ENCODE measurements at regions not wholly inside any gene's neighbourhood (a gene's known extent, or its start where the extent isn't known, plus 50 kb on each side); places are given as distances from the start of the nearest gene placed in this dataset.
"Not testable (repeated sequence)": the region's sequence is repeated elsewhere in the genome, so short reads cannot be mapped to it uniquely, and the experiment has no call there.

DNA sequence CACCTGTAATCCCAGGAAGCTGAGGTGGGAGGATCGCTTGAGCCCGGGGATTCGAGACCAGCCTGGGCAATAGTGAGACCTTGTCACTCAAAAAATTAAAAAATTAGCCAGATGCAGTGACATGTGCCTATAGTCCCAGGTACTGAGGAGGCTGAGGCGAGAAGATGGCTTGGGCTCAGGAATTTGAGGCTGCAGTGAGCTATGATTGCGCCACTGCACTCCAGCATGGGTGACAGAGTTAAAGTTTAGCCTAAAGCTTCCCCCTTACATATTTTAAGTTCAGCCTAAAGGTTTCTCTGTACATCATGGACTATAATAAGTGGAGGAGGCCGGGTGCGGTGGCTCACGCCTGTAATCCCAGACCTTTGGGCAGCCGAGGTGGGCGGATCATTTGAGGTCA, 70.1 kb downstream of the SPRING1 start:
- DNase-seq, result no peak
- no peaks in the 10 kb centered on the region for H3F3A ChIP-seq (ENCODE audit: insufficient read depth, low read depth)
- no TSS peak for BruUV-seq (replicated peaks)
- no peak overlapping the region for H3K4me3 ChIP-seq
- no peaks in the 10 kb centered on the region for H3K27me3 ChIP-seq (ENCODE audit: insufficient read depth, low read depth)
- no peak overlapping the region for H3K27ac ChIP-seq
- no peaks in the 10 kb centered on the region for H3K36me3 ChIP-seq (ENCODE audit: low read depth)
- no peaks in the 10 kb centered on the region for H3K4me1 ChIP-seq (replicated peaks; ENCODE audit: insufficient read depth)
- no peak overlapping the region for H2AFZ ChIP-seq
- no peaks in the 10 kb centered on the region for H4K20me1 ChIP-seq (ENCODE audit: insufficient read depth)
- TF ChIP-seq, protein P1, sequence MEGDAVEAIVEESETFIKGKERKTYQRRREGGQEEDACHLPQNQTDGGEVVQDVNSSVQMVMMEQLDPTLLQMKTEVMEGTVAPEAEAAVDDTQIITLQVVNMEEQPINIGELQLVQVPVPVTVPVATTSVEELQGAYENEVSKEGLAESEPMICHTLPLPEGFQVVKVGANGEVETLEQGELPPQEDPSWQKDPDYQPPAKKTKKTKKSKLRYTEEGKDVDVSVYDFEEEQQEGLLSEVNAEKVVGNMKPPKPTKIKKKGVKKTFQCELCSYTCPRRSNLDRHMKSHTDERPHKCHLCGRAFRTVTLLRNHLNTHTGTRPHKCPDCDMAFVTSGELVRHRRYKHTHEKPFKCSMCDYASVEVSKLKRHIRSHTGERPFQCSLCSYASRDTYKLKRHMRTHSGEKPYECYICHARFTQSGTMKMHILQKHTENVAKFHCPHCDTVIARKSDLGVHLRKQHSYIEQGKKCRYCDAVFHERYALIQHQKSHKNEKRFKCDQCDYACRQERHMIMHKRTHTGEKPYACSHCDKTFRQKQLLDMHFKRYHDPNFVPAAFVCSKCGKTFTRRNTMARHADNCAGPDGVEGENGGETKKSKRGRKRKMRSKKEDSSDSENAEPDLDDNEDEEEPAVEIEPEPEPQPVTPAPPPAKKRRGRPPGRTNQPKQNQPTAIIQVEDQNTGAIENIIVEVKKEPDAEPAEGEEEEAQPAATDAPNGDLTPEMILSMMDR (conservative IDR thresholded peaks at IDR 0.05), result no peak
- TF ChIP-seq EZH2 (IDR thresholded peaks at IDR 0.05; ENCODE audit: low read depth), result no peak
- H3K9me3 ChIP-seq (ENCODE audit: insufficient read depth, low read depth), result no peaks in the 10 kb centered on the region
- no peaks in the 10 kb centered on the region for H3K9me2 ChIP-seq (ENCODE audit: insufficient read depth)
- POLR2A ChIA-PET (ENCODE audit: unreplicated experiment), result no interaction called here
- CTCF ChIA-PET, result no interaction called here
- H3K79me2 ChIP-seq (ENCODE audit: low read depth), result no peaks in the 10 kb centered on the region
- H3K4me2 ChIP-seq, result no peak overlapping the region
- intact Hi-C loops (cut with micrococcal nuclease; ENCODE audit: unreplicated experiment), result no loop called here

DNA sequence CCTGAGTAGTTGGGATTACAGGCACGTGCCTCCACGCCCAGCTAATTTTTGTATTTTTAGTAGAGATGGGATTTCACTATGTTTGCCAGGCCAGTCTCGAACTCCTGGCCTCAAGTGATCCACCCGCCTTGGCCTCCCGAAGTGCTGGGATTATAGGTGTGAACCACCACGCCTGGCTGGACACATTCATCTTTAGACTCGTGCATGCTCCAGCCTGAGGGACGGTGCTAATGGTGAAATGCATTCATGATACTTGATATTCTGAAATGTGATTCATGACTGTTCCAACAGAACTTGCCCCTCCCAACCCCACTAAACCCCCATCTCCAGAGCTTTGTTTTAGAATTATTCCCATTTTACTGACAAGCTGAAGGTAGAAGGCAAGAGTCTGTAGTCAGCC, 71.0 kb downstream of the SPRING1 start:
- H4K20me1 ChIP-seq (ENCODE audit: insufficient read depth); H3K4me1 ChIP-seq (replicated peaks; ENCODE audit: insufficient read depth); H3K9me3 ChIP-seq (ENCODE audit: insufficient read depth, low read depth); H3K79me2 ChIP-seq (ENCODE audit: low read depth); H3F3A ChIP-seq (ENCODE audit: insufficient read depth, low read depth); POLR2A ChIA-PET (ENCODE audit: unreplicated experiment); H3K36me3 ChIP-seq (ENCODE audit: low read depth); H3K9me2 ChIP-seq (ENCODE audit: insufficient read depth); H2AFZ ChIP-seq; CTCF ChIA-PET; H3K4me3 ChIP-seq; DNase-seq; BruUV-seq (replicated peaks); intact Hi-C loops (cut with micrococcal nuclease; ENCODE audit: unreplicated experiment); H3K27ac ChIP-seq; H3K4me2 ChIP-seq; H3K27me3 ChIP-seq (ENCODE audit: insufficient read depth, low read depth): not testable (repeated sequence)

DNA sequence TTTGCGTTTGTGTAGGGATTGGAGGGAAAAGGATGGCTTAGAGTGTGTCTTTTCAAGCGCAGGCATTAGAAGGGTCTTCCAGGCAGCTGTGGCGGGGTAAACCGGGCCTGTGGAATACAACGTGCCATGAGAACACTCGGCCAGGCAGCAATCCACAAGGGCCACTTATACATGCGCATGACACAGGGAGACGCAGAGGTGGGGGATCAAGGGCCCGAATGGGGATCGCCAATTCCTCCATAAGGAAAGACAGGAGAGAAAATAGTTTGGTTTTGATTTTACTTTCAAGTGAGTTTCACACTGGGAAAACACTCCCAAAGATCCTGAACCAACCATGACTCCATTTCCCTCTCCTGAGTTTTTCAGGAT, 71.6 kb downstream of the SPRING1 start:
- ChIA-PET POLR2A (ENCODE audit: unreplicated experiment) (no interaction called here), CTCF (no interaction called here)
- H3K4me3 ChIP-seq, result no peak overlapping the region
- H3K79me2 ChIP-seq (ENCODE audit: low read depth), result no peaks in the 10 kb centered on the region
- intact Hi-C loops (cut with micrococcal nuclease; ENCODE audit: unreplicated experiment), result no loop called here
- no peaks in the 10 kb centered on the region for H3K9me3 ChIP-seq (ENCODE audit: insufficient read depth, low read depth)
- H2AFZ ChIP-seq, result no peak overlapping the region
- TF ChIP-seq, protein P1 (conservative IDR thresholded peaks at IDR 0.05), result no peak
- TF ChIP-seq EZH2 (IDR thresholded peaks at IDR 0.05; ENCODE audit: low read depth), result no peak
- no peaks in the 10 kb centered on the region for H3F3A ChIP-seq (ENCODE audit: insufficient read depth, low read depth)
- no peaks in the 10 kb centered on the region for H3K9me2 ChIP-seq (ENCODE audit: insufficient read depth)
- DNase-seq, result no peak
- H3K27ac ChIP-seq, result no peak overlapping the region
- no peaks in the 10 kb centered on the region for H3K27me3 ChIP-seq (ENCODE audit: insufficient read depth, low read depth)
- H3K4me1 ChIP-seq (replicated peaks; ENCODE audit: insufficient read depth), result no peaks in the 10 kb centered on the region
- no peak overlapping the region for H3K4me2 ChIP-seq
- BruUV-seq (replicated peaks), result no TSS peak
- H3K36me3 ChIP-seq (ENCODE audit: low read depth), result no peaks in the 10 kb centered on the region
- no peaks in the 10 kb centered on the region for H4K20me1 ChIP-seq (ENCODE audit: insufficient read depth)

DNA sequence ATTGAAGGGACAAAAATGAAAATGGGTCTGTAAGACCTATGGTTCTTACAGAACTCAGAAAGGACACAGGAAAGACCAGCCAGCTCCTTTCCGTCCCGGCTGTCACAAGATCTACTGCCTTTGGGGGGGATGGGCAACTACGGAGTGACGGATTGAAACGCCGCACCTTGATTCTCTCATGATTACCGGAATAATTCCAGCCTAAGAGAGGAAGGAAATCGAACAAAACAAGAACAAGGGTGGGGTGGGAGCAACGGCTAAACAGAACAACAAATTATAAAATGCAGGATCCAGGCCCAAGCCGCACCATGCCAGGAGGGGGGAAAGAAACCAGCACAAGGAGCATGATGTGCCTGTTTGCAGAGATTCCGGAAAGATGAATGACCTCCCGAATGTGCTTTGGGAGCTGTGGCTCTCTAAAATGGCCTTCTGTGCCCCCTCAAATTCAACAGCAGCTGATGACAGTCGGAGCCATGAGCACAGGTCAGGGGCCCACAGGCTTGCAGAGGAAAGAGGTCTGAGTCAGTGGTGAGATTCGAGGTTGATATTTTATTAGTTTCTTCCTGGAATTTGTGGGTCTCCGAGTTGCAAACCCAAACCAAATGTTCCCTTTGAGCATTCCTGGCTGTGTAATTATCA, 72.1 kb downstream of the SPRING1 start:
- CTCF ChIA-PET, result interaction anchor here (0.7 kb wide), 1 partner anchor 75 kb away, joined by 3 read pairs; no protein-coding TSS in a partner anchor
- TF ChIP-seq EZH2 (IDR thresholded peaks at IDR 0.05; ENCODE audit: low read depth), result no peak
- TF ChIP-seq, protein P1 (conservative IDR thresholded peaks at IDR 0.05), result no peak

More for the DNA sequence above, 72.1 kb downstream of the SPRING1 start:
- Histone ChIP-seq H3K9me3 (ENCODE audit: insufficient read depth, low read depth) (no peaks in the 10 kb centered on the region), H3K79me2 (ENCODE audit: low read depth) (no peaks in the 10 kb centered on the region), H3K27ac (no peak overlapping the region), H3K27me3 (ENCODE audit: insufficient read depth, low read depth) (no peaks in the 10 kb centered on the region), H3F3A (ENCODE audit: insufficient read depth, low read depth) (no peaks in the 10 kb centered on the region), H3K9me2 (ENCODE audit: insufficient read depth) (no peaks in the 10 kb centered on the region), H4K20me1 (ENCODE audit: insufficient read depth) (no peaks in the 10 kb centered on the region), H3K4me3 (no peak overlapping the region), H3K4me2 (no peak overlapping the region), H2AFZ (no peak overlapping the region), H3K4me1 (replicated peaks; ENCODE audit: insufficient read depth) (no peaks in the 10 kb centered on the region), H3K36me3 (ENCODE audit: low read depth) (no peaks in the 10 kb centered on the region)
- no TSS peak for BruUV-seq (replicated peaks)
- intact Hi-C loops (cut with micrococcal nuclease; ENCODE audit: unreplicated experiment), result no loop called here
- POLR2A ChIA-PET (ENCODE audit: unreplicated experiment), result no interaction called here
- DNase-seq, result no peak
